GM18867 (cell line): ENCODE measurements at regions not wholly inside any gene's neighbourhood (a gene's known extent, or its start where the extent isn't known, plus 50 kb on each side); places are given as distances from the start of the nearest gene placed in this dataset.
"Not testable (repeated sequence)": the region's sequence is repeated elsewhere in the genome, so short reads cannot be mapped to it uniquely, and the experiment has no call there.

Experiments
- ATAC-seq: cut with Tn5 transposase; IDR thresholded peaks from one replicate; pipeline ENCODE4 v1.9.1; 2021; ENCODE audit warnings: mild to moderate bottlenecking, moderate library complexity; ENCODE audit not compliant: unreplicated experiment

DNA sequence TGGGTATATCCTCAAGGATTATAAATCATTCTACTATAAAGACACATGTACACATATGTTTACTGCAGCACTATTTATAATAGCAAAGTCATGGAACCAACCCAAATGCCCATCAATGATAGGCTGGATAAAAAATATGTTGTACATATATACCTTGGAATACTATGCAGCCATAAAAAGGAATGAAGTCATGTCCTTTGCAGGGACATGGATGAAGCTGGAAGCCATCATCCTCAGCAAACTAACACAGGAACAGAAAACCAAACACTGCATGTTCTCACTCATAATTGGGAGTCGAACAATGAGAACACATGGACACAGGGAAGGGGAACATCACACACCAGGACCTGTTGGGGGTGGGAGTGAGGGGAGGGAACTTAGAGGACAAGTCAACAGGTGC is 715.0 kb upstream of the ADGRB3 start:
- not testable (repeated sequence) for ATAC-seq

DNA sequence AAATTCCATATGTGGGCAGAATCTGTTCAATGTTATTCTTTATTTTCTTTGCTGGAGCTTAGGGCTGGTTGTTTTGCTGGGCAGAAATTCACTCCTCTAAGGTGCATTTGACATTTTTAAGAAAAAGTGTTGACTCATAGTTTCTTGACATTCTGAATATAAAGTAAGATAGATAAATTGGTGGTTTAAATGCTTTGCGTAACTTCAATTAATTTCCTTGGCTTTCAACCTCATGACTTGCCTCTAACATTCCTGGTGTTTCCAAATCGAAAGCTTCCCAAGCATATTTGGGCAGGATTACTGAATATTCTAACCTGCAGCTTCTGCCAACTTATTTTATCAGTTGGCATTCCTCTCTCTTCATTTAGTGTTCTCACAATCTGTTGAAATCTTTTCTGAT is 718.7 kb upstream of the ADGRB3 start:
- ATAC-seq, result no peak

GRCh38 chr6:67914419-67914818 is 720.7 kb upstream of the ADGRB3 start:
- no peak for ATAC-seq

DNA sequence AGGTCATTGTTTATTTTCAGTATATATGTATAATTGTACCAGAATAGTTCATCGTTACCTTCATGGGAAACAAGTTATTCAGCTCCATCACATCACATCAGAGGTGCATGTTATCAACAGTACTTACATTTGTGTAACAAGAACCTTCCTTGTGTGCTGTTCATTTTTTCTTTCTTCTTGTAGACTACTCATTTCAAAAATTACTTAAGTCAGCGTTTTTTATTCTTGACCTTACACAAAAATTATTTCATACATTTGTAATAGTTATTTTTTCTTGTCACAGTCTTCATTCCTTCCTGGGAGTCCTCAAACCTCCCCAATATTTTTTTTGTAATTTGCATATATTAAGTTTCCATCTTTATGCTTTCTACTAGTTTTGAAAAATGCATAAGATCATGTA is 725.7 kb upstream of the ADGRB3 start:
- ATAC-seq, result no peak

- ATAC-seq, result no peak
Observed at GRCh38 chr6:67908379-67908778, 726.7 kb upstream of the ADGRB3 start.

- ATAC-seq, result not testable (repeated sequence)
Observed at GRCh38 chr6:67904735-67905134, 730.3 kb upstream of the ADGRB3 start.

- ATAC-seq, result no peak
Observed at GRCh38 chr6:67898875-67899274, 736.2 kb upstream of the ADGRB3 start.

DNA sequence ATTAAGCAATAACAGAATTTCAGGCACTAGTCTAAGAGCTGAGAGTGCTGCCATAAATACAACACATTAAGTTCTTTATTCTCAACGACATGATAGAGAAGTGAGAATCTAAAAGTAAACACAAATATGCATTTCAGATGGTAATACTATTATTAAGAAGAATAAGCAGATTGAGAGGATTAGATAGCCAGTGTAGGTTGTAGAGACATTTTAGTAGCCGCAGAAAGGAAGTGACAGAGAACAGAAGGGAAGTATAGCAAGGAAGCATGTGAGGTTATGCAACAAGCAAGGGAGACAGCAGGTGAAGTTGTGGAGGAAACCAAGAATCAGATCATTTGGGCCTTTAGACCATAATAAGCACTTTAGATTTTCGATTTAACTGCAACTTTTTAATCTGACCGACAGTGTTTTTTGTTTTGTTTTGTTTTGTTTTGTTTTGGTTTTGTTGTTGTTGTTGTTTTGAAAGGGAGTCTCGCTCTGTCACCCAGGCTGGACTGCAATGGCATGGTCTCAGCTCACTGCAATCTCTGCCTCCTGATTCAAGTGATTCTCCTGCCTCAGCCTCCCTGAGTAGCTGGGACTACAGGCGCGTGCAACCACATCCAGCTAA is 737.0 kb upstream of the ADGRB3 start:
- ATAC-seq, result no peak

- no peak for ATAC-seq
Observed at GRCh38 chr6:67896476-67896875, 738.6 kb upstream of the ADGRB3 start.

- ATAC-seq, result no peak
Observed at GRCh38 chr6:67889682-67889995, 745.4 kb upstream of the ADGRB3 start.

DNA sequence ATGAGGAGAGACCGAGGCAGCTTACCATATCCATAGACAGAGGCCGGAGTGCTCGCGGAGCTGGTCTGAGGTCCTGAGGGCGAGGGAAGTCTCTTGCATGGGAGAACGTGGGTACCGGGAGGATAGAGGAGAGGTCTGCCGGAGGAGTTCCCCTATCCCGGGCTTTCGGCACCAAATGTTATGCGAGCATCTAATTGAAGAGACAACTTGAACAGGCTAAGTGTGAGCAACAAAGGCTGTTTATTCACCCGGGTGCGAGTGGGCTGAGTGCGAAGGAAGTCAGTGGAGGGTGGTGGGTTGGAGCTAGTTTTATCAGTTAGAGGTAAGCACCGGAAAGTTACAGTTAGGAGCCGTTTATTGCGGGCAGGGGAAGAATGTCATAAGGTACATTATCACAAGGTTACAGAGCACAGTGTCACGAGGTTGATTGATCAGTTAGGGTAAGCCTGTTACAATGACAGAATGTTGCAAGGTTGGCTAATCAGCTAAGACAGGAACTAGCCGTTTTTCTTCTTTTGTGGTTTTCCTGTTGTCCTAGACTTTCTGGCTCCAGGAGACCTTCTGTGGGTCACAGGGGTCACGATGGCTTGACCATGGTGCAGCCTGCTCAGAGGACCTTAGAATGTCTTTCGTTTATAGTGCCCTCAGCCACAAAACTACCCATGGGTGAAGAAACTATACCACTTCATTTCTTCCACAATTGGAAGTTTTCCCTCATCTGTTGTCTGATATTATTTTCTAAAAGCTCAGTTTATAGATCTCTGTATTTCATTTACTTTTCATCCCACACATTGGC is 746.0 kb upstream of the ADGRB3 start:
- no peak for ATAC-seq

- ATAC-seq, result no peak
Observed at GRCh38 chr6:67888546-67888885, 746.6 kb upstream of the ADGRB3 start.

GRCh38 chr6:67887747-67888545 is 747.1 kb upstream of the ADGRB3 start:
- no peak for ATAC-seq

DNA sequence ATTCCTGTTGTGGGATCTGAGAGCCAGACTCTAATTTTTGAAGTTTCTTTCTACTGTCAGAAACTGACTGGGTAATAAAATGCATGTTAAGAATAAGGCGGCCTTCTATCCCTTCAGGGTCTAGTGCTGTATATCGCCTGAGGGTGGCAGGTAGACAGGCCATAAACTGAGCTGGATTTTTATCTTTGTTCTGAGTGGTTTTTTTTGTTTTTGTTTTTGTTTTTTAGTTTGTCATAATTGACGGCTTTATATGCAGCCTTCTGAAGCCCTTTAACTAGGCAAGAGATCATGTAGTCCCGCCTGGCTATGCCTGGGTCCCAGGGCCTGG is 747.7 kb upstream of the ADGRB3 start:
- no peak for ATAC-seq

- no peak for ATAC-seq
Observed at GRCh38 chr6:67886840-67887292, 748.2 kb upstream of the ADGRB3 start.

DNA sequence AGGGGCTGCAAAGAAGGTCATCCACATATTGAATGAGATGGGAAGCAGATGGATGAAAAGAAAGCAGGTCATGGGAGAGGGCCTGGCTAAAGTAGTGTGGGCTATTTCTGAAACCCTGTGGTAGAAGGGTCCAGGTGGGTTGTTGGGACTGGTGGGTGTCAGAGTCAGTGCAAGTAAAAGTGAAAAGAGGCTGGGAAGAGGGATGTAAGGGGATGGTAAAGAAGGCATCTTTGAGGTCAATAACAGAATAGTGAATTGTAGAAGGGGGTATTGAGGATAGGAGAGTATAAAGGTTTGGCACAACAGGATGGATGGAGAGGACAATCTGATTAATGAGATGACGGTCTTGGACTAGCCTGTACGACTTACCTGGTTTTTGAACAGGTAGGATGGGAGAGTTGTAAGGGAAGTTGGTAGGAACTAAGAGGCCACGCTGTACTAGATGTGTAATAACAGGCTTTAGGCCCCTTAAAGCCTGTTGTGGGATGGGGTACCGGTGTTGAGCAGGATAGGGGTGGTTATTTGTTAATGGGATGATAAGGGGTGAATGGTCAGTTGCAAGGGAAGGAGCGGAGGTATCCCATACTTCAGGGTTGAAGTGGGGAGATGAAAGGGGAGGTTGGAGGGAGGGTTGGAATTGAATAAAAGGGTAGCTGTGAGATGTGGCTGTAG is 748.9 kb upstream of the ADGRB3 start:
- no peak for ATAC-seq

- ATAC-seq, result no peak
Observed at GRCh38 chr6:67885081-67886033, 749.7 kb upstream of the ADGRB3 start.

- ATAC-seq, result no peak
Observed at GRCh38 chr6:67884442-67884841, 750.6 kb upstream of the ADGRB3 start.

GRCh38 chr6:67883500-67884366 is 751.3 kb upstream of the ADGRB3 start:
- no peak for ATAC-seq
